Sigmoid colon (tissue), 4 donors: ENCODE measurements at regions not wholly inside any gene's neighbourhood (a gene's known extent, or its start where the extent isn't known, plus 50 kb on each side); places are given as distances from the start of the nearest gene placed in this dataset.

Experiments
- EP300 ChIP-seq, 4 donors: sonication (generic); formaldehyde crosslinking; IDR thresholded peaks; one replicate each; pipeline ENCODE4 v1.6.1; 2017; ENCODE audit warnings: antibody characterized with exemption in 4 of 4
- POLR2A ChIP-seq, 2 donors: fragments of 450-650 bp; IDR thresholded peaks; one replicate each; pipeline ENCODE4 v1.6.1; 2016; ENCODE audit warnings: antibody characterized with exemption in 2 of 2, mild to moderate bottlenecking in 2 of 2, moderate library complexity in 2 of 2
- TF ChIP-seq, protein P1 (sequence below), 4 experiments: fragments of 450-650 bp in 3 of 4; fragments of 200-600 bp in 1 of 4; IDR thresholded peaks; one replicate each; pipeline ENCODE4 v1.5.1; 2016 to 2019; ENCODE audit warnings: antibody characterized with exemption in 4 of 4, mild to moderate bottlenecking in 3 of 4, moderate library complexity in 2 of 4

DNA sequence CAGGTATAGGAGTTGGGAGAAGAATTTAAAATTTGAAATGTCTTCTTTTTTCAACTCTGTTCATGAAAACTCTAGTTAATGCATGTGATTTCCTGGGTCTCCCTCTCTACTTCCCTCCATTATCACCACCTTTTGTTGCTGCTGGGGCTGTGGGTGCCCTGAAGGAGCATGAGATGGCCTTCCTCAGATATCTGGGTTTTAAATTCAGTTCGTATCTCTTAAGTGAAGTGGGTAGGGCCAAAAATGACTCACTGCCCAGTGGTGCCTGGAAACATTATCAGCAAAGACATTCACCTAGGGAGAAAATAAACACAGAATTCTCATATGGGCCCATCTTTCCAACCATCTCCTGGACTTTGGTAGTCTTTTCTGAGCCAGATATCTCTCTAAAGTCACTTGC, 234.9 kb upstream of the PLEKHG7 start:
- TF ChIP-seq, protein P1, sequence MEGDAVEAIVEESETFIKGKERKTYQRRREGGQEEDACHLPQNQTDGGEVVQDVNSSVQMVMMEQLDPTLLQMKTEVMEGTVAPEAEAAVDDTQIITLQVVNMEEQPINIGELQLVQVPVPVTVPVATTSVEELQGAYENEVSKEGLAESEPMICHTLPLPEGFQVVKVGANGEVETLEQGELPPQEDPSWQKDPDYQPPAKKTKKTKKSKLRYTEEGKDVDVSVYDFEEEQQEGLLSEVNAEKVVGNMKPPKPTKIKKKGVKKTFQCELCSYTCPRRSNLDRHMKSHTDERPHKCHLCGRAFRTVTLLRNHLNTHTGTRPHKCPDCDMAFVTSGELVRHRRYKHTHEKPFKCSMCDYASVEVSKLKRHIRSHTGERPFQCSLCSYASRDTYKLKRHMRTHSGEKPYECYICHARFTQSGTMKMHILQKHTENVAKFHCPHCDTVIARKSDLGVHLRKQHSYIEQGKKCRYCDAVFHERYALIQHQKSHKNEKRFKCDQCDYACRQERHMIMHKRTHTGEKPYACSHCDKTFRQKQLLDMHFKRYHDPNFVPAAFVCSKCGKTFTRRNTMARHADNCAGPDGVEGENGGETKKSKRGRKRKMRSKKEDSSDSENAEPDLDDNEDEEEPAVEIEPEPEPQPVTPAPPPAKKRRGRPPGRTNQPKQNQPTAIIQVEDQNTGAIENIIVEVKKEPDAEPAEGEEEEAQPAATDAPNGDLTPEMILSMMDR (IDR thresholded peaks at IDR 0.05), result no peak
- TF ChIP-seq EP300 (IDR thresholded peaks at IDR 0.05) (no peak), POLR2A (IDR thresholded peaks at IDR 0.05) (no peak)
